ENCODE measurements at regions not wholly inside any gene's neighbourhood (a gene's known extent, or its start where the extent isn't known, plus 50 kb on each side); places are given as distances from the start of the nearest gene placed in this dataset.

GRCh38 chr2:122319539-122320132 lies 564.2 kb downstream of the TSN start:
- TF ChIP-seq EP300 (IDR thresholded peaks at IDR 0.05) (no peak), CTCF (IDR thresholded peaks at IDR 0.05) (no peak), POLR2A (IDR thresholded peaks at IDR 0.05) (no peak)

All from ovary (tissue), 3 donors.